ENCODE measurements at regions not wholly inside any gene's neighbourhood (a gene's known extent, or its start where the extent isn't known, plus 50 kb on each side); places are given as distances from the start of the nearest gene placed in this dataset.

DNA sequence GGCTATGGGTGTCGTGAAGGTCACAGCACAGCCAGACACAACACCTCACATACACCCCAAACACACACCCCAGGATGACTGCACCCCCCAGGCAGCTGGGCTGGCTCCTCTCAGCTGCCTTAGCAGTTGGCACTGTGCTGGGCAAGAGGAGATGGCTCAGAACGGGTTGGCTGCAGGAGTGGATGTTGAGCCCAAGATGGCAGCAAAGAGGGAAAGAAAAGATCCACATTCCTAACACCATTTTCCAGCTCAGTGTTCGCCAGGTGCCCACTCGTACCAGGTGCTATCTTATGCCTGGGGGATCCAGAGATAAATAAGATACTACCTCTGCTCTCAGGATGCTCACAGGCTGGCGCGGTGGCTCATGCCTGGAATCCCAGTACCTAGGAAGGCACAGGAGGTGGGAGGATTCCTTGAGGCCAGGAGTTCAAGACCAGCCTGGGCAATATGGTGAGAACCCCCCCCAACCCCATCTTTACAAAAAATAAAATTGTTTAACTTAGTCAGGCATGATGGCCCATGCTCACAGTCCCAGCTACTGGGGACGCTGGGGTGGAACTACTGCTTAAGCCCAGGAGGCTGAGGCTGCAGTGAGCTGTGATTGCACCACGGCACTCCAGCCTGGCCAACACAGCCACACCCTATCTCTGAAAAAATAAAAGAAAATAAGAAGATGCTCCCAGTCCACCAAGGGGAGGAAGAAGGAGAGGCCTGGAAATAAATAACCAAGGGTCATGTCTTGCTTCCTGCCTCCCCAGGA lies 89.7 kb upstream of the ZNF507 start:
- Histone ChIP-seq H4K20me1 (ENCODE audit: insufficient read depth, poor library complexity, severe bottlenecking) (no peaks in the 10 kb centered on the region), H3K4me2 (no peak overlapping the region), H3K27me3 (no peaks in the 10 kb centered on the region), H3K9me3 (ENCODE audit: low read depth) (no peaks in the 10 kb centered on the region), H3K9me2 (replicated peaks; ENCODE audit: insufficient read depth) (no peaks in the 10 kb centered on the region), H3K36me3 (replicated peaks; ENCODE audit: insufficient read depth, low read depth) (no peaks in the 10 kb centered on the region), H3K79me2 (no peaks in the 10 kb centered on the region), H3K4me3 (no peak overlapping the region), H3K4me1 (ENCODE audit: insufficient read depth) (no peaks in the 10 kb centered on the region), H3K27ac (no peak overlapping the region), H2AFZ (no peak overlapping the region)
- TF ChIP-seq EZH2 (IDR thresholded peaks at IDR 0.05; ENCODE audit: borderline replicate concordance) (no peak), EZH2phosphoT487 (IDR thresholded peaks at IDR 0.05; ENCODE audit: low read depth, severe bottlenecking, unreplicated experiment) (no peak)
- TF ChIP-seq, protein P1, sequence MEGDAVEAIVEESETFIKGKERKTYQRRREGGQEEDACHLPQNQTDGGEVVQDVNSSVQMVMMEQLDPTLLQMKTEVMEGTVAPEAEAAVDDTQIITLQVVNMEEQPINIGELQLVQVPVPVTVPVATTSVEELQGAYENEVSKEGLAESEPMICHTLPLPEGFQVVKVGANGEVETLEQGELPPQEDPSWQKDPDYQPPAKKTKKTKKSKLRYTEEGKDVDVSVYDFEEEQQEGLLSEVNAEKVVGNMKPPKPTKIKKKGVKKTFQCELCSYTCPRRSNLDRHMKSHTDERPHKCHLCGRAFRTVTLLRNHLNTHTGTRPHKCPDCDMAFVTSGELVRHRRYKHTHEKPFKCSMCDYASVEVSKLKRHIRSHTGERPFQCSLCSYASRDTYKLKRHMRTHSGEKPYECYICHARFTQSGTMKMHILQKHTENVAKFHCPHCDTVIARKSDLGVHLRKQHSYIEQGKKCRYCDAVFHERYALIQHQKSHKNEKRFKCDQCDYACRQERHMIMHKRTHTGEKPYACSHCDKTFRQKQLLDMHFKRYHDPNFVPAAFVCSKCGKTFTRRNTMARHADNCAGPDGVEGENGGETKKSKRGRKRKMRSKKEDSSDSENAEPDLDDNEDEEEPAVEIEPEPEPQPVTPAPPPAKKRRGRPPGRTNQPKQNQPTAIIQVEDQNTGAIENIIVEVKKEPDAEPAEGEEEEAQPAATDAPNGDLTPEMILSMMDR (IDR thresholded peaks at IDR 0.05; ENCODE audit: poor library complexity), result no peak
- no peak for DNase-seq (ENCODE audit: low spot score)
- WGBS (ENCODE audit: low lambda C conversion rate, missing lambda C conversion rate), result 89% methylated on average over 8 of the region's 8 CpGs

DNA sequence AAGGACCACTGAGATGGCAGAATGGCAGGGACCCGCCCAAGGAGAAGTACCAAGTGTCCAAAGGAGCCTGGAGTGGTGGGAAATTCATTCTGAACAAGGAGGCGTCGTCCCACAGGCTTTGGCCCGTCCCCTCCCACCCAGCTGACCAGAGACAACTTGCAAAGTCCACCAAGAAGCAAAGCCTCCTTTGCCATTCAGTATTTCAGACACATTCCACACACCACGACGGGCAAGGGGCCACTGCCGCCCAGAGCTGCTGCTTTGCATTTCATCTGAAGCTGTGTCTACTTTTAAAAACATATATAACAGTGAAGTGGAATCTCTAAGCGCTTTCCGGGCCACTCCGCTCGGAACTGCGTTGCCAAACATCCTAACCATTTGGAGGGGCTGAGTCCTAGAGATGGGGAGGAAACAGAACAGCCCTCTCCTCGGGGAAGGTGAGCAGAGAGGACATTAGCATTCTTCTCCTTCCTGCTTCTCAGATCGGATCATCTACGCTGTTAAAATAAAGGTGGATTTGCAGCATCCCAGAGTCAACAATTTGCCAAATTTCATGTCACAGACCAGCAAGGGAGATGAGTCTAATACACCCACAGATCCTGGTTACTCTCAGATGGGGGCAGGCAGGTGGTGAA lies 89.0 kb upstream of the ZNF507 start:
- Histone ChIP-seq H3K4me3 (no peak overlapping the region), H3K4me2 (no peak overlapping the region), H2AFZ (no peak overlapping the region), H3K36me3 (replicated peaks; ENCODE audit: insufficient read depth, low read depth) (no peaks in the 10 kb centered on the region), H3K4me1 (ENCODE audit: insufficient read depth) (no peaks in the 10 kb centered on the region), H4K20me1 (ENCODE audit: insufficient read depth, poor library complexity, severe bottlenecking) (no peaks in the 10 kb centered on the region), H3K79me2 (no peaks in the 10 kb centered on the region), H3K27ac (no peak overlapping the region), H3K9me3 (ENCODE audit: low read depth) (no peaks in the 10 kb centered on the region), H3K27me3 (no peaks in the 10 kb centered on the region), H3K9me2 (replicated peaks; ENCODE audit: insufficient read depth) (no peaks in the 10 kb centered on the region)
- whole genome bisulfite sequencing (ENCODE audit: low lambda C conversion rate, missing lambda C conversion rate), result 82% methylated on average over 13 of the region's 15 CpGs
- DNase-seq (ENCODE audit: low spot score), result no peak
- TF ChIP-seq, protein P1 (IDR thresholded peaks at IDR 0.05; ENCODE audit: poor library complexity), result no peak

DNA sequence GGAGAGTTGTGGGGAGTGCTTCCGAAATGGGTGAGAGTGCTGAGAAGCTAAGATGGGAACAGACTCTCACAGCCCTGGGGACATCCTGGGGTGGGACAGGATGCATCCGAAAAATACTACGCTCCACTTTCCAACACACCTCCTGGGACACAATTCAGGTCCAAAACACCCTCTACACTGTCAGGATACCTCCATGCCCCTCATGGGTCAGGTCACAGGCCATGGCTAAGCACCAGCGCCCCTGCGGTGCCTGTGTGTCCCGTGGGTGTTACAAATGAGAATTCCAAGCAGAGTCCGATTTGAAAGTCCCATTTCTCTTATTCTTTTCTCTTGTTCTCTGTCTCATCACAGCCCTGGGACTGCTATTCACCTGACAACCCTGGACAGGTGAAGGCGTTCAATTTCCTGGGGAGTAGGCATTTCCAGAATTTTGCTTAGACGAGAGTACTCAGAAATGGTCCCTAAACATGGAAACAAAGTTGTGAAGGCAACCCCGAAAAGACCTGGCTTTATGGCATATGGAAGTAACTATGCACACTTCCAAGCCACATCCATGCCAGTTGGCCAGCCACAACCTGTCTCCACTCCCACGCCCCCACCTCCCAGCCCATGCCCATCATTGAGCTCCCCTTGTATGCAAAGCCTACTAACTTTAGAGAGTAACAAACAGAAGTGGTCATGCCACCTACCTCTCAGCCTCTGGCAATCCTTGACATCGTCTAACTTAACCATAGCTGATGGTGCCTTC lies 87.9 kb upstream of the ZNF507 start:
- no peak for DNase-seq (ENCODE audit: low spot score)
- Histone ChIP-seq H3K4me3 (no peak overlapping the region), H3K4me2 (no peak overlapping the region), H3K79me2 (no peaks in the 10 kb centered on the region), H3K27me3 (no peaks in the 10 kb centered on the region), H3K9me2 (replicated peaks; ENCODE audit: insufficient read depth) (no peaks in the 10 kb centered on the region), H3K27ac (no peak overlapping the region), H2AFZ (no peak overlapping the region), H3K36me3 (replicated peaks; ENCODE audit: insufficient read depth, low read depth) (no peaks in the 10 kb centered on the region), H3K4me1 (ENCODE audit: insufficient read depth) (no peaks in the 10 kb centered on the region), H4K20me1 (ENCODE audit: insufficient read depth, poor library complexity, severe bottlenecking) (no peaks in the 10 kb centered on the region), H3K9me3 (ENCODE audit: low read depth) (no peaks in the 10 kb centered on the region)
- TF ChIP-seq EZH2phosphoT487 (IDR thresholded peaks at IDR 0.05; ENCODE audit: low read depth, severe bottlenecking, unreplicated experiment) (no peak), EZH2 (IDR thresholded peaks at IDR 0.05; ENCODE audit: borderline replicate concordance) (no peak)
- TF ChIP-seq, protein P1 (IDR thresholded peaks at IDR 0.05; ENCODE audit: poor library complexity), result no peak
- WGBS (ENCODE audit: low lambda C conversion rate, missing lambda C conversion rate), result 83% methylated on average over 12 of the region's 12 CpGs
